Nephron (organoid): ENCODE measurements at regions not wholly inside any gene's neighbourhood (a gene's known extent, or its start where the extent isn't known, plus 50 kb on each side); places are given as distances from the start of the nearest gene placed in this dataset.
"Not testable (repeated sequence)": the region's sequence is repeated elsewhere in the genome, so short reads cannot be mapped to it uniquely, and the experiment has no call there.

Source experiments
- H3K27ac Mint-ChIP-seq, 3 experiments: 2 replicates each; pipeline ENCODE4 v1.8.0; 2020; ENCODE audit warnings: mixed read lengths in 3 of 3, mild to moderate bottlenecking in 2 of 3, moderate library complexity in 1 of 3
- H3K27me3 Mint-ChIP-seq: 2 replicates; pipeline ENCODE4 v1.8.0; 2021; ENCODE audit warnings: low read depth, mild to moderate bottlenecking, moderate library complexity, mixed read lengths
- H3K36me3 Mint-ChIP-seq: 2 replicates; pipeline ENCODE4 v1.8.0; 2020; ENCODE audit warnings: low read depth, mixed read lengths
- H3K4me1 Mint-ChIP-seq: 2 replicates; pipeline ENCODE4 v1.8.0; 2020; ENCODE audit warnings: mixed read lengths
- H3K4me3 Mint-ChIP-seq, 3 experiments: 2 replicates each; pipeline ENCODE4 v1.8.0; 2020; ENCODE audit warnings: mild to moderate bottlenecking in 3 of 3, mixed read lengths in 3 of 3, moderate library complexity in 2 of 3
- H3K9me3 Mint-ChIP-seq: 2 replicates; pipeline ENCODE4 v1.8.0; 2020; ENCODE audit warnings: mixed read lengths
- TF ChIP-seq, protein P1 (sequence below), 3 experiments: fragments of 200-600 bp; sonication (generic); IDR thresholded peaks; one replicate each; pipeline ENCODE4 v1.5.0; 2021; ENCODE audit warnings: antibody characterized with exemption in 3 of 3; ENCODE audit not compliant: unreplicated experiment in 3 of 3

DNA sequence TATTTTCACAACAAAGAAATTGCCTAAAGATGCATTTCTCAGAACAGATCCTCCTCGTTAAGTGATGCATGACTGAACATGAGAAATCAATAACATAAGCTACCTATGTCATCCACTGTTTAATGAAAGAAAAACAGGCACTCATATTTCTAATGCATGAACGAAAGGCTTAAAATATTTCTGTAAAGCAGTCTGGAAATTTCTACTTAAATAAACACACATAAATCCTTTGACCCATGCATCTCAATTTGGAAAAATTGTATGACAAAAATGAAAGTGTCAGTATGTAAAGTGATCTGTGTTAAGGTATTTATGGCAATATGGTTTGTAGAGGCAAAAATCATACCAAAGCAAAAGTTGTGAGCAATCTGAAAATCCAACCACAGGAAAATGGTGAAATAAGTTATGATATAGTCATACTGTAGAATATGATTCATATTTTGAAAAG lies 399.2 kb upstream of the GRAMD2B start:
- H3K36me3 Mint-ChIP-seq: peaks cover 30% of the 10 kb centered on the region
- H3K4me1 Mint-ChIP-seq: peaks cover 8% of the 10 kb centered on the region
- no peak overlapping the region for H3K4me3 Mint-ChIP-seq
- H3K27me3 Mint-ChIP-seq: peaks cover 4% of the 10 kb centered on the region
- TF ChIP-seq, protein P1, sequence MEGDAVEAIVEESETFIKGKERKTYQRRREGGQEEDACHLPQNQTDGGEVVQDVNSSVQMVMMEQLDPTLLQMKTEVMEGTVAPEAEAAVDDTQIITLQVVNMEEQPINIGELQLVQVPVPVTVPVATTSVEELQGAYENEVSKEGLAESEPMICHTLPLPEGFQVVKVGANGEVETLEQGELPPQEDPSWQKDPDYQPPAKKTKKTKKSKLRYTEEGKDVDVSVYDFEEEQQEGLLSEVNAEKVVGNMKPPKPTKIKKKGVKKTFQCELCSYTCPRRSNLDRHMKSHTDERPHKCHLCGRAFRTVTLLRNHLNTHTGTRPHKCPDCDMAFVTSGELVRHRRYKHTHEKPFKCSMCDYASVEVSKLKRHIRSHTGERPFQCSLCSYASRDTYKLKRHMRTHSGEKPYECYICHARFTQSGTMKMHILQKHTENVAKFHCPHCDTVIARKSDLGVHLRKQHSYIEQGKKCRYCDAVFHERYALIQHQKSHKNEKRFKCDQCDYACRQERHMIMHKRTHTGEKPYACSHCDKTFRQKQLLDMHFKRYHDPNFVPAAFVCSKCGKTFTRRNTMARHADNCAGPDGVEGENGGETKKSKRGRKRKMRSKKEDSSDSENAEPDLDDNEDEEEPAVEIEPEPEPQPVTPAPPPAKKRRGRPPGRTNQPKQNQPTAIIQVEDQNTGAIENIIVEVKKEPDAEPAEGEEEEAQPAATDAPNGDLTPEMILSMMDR (IDR thresholded peaks at IDR 0.05; ENCODE audit: unreplicated experiment in 3 of 3): no peak
- peak overlapping the region; percentile 11 to 75 (median 50) for H3K27ac Mint-ChIP-seq
- peaks cover 28% of the 10 kb centered on the region for H3K9me3 Mint-ChIP-seq

DNA sequence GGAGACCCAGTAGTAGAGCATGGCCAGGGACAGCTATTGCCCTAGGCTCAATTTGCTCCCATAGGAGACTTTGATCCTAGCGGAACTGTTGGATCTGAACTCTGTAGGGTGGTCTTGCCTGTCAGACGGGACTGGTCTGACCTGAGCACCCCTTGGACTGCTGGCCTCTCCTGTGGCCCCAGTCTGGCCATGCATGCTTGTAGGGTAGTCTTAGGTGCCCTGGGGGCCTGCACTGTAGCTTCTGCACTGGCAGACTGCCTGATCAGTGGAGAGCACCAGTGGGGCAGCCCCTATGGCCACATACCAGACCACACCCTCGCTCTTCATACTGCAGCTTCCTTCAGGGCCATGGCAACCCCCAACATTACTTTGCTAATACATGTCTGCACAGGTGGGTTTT lies 396.1 kb upstream of the GRAMD2B start:
- Mint-ChIP-seq H3K27ac (no peak overlapping the region), H3K9me3 (peaks cover 39% of the 10 kb centered on the region), H3K36me3 (peaks cover 28% of the 10 kb centered on the region), H3K4me1 (peaks cover 8% of the 10 kb centered on the region), H3K4me3 (no peak overlapping the region), H3K27me3 (peaks cover 4% of the 10 kb centered on the region)
- TF ChIP-seq, protein P1 (IDR thresholded peaks at IDR 0.05; ENCODE audit: unreplicated experiment in 3 of 3): no peak

DNA sequence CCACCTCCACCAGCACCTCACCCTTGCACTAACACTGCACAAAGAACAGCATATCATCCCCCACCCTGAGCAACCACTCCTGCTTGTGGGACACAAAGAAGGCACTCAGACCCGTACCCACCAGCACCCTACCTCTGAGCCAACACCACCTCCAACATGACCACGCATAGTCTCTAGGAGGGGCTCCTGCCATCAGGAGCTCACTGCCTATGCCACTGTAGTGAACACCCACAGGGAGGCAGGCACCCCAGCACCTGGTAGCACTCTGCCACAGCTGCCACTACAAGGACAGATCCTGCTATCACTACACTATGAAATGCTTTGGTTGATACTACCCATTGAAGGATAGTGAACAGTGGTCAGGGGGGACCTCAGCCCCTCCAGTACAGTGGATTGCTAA lies 395.6 kb upstream of the GRAMD2B start:
- Mint-ChIP-seq H3K27ac (no peak overlapping the region), H3K36me3 (peaks cover 28% of the 10 kb centered on the region)

DNA sequence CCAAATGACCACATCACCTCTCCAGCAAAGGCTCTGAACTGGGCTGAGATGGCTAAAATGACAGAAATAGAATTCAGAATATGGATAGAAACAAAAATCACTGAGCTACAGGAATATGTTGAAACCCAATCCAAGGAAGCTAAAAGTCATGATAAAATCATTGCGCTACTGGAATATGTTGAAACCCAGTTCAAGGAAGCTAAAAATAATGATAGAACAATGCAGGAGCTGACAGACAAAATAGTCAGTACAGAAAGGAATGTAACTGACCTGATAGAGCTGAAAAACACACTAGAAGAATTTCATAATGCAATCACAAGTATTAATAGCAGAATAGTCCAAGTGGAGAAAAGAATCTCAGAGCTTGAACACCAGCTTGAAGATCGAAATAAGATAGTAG lies 394.9 kb upstream of the GRAMD2B start:
- H3K4me1 Mint-ChIP-seq: peaks cover 8% of the 10 kb centered on the region
- peaks cover 28% of the 10 kb centered on the region for H3K36me3 Mint-ChIP-seq

More for the DNA sequence above, 395.6 kb upstream of the GRAMD2B start:
- peaks cover 39% of the 10 kb centered on the region for H3K9me3 Mint-ChIP-seq
- peaks cover 8% of the 10 kb centered on the region for H3K4me1 Mint-ChIP-seq
- peaks cover 4% of the 10 kb centered on the region for H3K27me3 Mint-ChIP-seq
- no peak overlapping the region for H3K4me3 Mint-ChIP-seq
- TF ChIP-seq, protein P1 (IDR thresholded peaks at IDR 0.05; ENCODE audit: unreplicated experiment in 3 of 3): no peak

DNA sequence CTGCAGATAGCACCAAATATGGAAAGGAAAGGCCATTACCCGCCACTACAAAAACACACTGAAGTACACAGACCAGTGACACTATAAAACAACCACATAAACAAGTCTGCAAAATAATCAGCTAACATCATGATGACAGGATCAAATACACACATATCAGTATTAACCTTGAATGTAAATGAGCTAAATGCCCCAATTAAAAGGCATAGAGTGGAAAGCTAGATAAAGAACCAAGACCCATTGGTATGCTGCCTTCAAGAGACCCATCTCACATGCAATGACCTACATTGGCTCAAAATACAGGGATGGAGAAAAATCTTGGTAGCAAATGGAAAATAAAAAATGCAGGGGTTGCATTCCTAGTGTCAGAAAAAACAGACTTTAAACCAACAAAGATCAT lies 393.9 kb upstream of the GRAMD2B start:
- Mint-ChIP-seq H3K36me3 (peaks cover 28% of the 10 kb centered on the region), H3K9me3 (peaks cover 39% of the 10 kb centered on the region)
- H3K4me3 Mint-ChIP-seq, H3K27ac Mint-ChIP-seq, H3K4me1 Mint-ChIP-seq, H3K27me3 Mint-ChIP-seq: not testable (repeated sequence)

More for the DNA sequence above, 394.9 kb upstream of the GRAMD2B start:
- Mint-ChIP-seq H3K27ac (no peak overlapping the region), H3K4me3 (no peak overlapping the region), H3K9me3 (peaks cover 39% of the 10 kb centered on the region), H3K27me3 (peaks cover 4% of the 10 kb centered on the region)
- TF ChIP-seq, protein P1 (IDR thresholded peaks at IDR 0.05; ENCODE audit: unreplicated experiment in 3 of 3): no peak

DNA sequence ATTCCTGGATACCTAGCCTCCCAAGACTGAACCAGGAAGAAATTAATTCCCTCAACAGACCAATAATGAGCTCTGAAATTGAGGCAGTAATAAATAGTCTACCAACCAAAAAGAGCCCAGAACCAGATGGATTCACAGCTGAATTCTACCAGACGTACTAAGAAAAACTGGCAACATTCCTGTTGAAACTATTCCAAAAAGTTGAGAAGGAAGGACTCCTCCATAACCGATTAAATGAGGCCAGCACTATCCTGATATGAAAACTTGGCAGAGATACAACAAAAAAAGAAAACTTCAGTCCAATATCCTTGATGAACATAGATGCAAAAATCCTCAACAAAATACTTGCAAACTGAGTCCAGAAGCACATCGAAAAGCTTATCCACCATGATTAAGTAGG lies 392.5 kb upstream of the GRAMD2B start:
- peaks cover 28% of the 10 kb centered on the region for H3K36me3 Mint-ChIP-seq
- H3K4me1 Mint-ChIP-seq: no peaks in the 10 kb centered on the region
- TF ChIP-seq, protein P1 (IDR thresholded peaks at IDR 0.05; ENCODE audit: unreplicated experiment in 3 of 3): no peak
- H3K27ac Mint-ChIP-seq: no peak overlapping the region
- H3K27me3 Mint-ChIP-seq: peaks cover 4% of the 10 kb centered on the region
- H3K4me3 Mint-ChIP-seq: no peak overlapping the region
- peaks cover 39% of the 10 kb centered on the region for H3K9me3 Mint-ChIP-seq
